GM21737 (cell line): ENCODE measurements at regions not wholly inside any gene's neighbourhood (a gene's known extent, or its start where the extent isn't known, plus 50 kb on each side); places are given as distances from the start of the nearest gene placed in this dataset.

Source experiments
- ATAC-seq: cut with Tn5 transposase; IDR thresholded peaks from one replicate; pipeline ENCODE4 v1.9.1; 2021; ENCODE audit warnings: mild to moderate bottlenecking, moderate library complexity; ENCODE audit not compliant: unreplicated experiment

- ATAC-seq, result no peak
These were observed 67.9 kb upstream of the ZNF648 start for GRCh38 chr1:182129398-182129797.

GRCh38 chr1:182128502-182128901, 67.0 kb upstream of the ZNF648 start:
- no peak for ATAC-seq

GRCh38 chr1:182127656-182128055, 66.1 kb upstream of the ZNF648 start:
- no peak for ATAC-seq

DNA sequence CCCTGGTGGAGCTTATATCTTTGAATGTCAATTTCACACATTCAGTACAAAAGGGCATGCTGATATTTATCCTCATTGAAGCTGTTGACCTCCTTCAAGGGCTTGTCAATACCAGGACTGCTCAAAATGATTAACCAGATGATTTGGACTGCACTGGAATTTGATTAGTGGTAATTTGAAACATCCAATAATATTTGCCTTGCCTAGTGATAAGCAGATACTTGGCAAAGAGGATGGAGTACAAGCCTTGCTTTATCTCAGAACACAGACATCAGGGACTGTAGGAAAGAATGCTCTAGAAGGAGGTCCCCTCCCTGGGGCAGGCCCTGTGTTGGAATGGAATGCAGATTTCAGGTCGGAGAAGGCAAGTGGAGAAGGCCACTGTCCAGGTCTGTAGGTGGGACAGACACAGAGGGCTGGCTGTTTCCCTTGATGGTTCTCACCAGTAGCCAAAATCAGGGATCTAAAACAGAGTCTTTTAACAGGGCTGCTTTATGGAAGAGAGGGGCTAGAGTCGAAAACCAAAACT, 64.8 kb upstream of the ZNF648 start:
- no peak for ATAC-seq

GRCh38 chr1:182122913-182123260, 61.4 kb upstream of the ZNF648 start:
- no peak for ATAC-seq

DNA sequence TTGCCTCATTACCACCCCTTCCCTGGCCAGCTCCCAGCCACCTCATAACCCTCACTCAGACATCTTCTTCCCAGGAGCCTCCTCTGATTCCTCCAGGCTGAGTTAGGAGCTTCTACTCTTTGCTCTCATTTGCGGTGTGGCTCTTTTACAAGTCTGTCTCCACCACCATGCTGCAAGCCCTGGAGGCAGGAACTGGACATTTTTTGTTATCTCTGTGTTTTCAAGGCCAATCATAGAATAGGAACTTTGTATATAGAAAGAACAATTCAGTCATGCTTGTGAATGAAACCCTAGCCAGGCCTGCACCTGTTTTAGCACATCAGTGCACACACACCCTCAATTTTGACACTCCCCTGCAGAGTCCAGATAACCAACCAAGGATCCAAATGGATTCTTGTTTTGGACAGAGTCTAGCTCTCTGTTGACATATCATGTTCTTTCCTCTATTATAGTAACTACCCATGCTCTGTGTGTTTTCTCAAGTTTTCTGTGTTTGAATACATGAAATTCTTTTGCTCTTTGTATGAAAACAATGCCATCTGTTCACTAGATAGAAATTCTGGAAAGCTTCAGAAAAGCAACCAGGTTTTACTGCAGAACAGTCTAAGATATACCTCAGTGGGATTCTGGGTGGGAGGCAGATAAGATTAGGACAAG, 60.9 kb upstream of the ZNF648 start:
- no peak for ATAC-seq

GRCh38 chr1:182121787-182122186, 60.3 kb upstream of the ZNF648 start:
- ATAC-seq, result no peak

- no peak for ATAC-seq
These were observed 59.1 kb upstream of the ZNF648 start for GRCh38 chr1:182120411-182121258.

DNA sequence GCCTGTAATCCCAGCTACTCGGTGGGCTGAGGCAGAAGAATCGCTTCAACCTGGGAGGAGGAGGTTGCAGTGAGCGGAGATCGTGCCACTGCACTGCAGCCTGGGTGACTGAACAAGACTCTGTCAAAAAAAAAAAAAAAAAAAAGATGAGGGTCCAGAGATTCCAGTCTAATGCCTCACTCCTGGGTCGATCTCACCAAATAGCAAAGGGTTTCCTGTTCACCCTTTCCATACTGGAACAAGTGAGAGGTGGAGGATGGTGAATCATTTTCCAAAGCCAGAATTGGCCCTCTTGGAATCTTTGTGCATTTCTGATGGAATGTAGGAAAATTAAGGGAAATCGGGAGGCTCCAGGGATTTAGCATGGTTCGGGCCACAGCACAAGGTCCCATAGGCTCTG, 58.1 kb upstream of the ZNF648 start:
- ATAC-seq, result no peak

GRCh38 chr1:182118851-182119250, 57.3 kb upstream of the ZNF648 start:
- no peak for ATAC-seq

GRCh38 chr1:182114627-182115023, 53.1 kb upstream of the ZNF648 start:
- ATAC-seq, result no peak

GRCh38 chr1:182113879-182114626, 52.5 kb upstream of the ZNF648 start:
- no peak for ATAC-seq

DNA sequence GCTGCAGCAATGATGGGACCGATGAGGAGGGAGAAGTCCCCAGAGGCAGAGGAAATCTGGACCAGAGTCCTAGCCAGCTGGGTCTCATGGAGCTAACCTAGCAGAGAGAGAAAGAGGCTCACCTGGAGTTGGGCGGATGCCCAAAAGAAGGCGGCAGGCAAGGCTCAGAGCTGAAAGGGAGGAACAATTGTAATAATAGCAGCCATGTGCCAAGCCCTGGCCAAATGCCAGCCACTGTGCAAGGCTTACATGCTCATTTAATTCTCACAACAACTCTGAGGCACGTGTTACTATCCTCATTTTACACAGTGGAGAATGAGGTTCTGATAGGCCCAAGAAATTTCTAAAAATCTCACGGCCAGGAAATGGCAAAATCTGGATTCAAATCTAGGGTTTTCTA, 50.0 kb upstream of the ZNF648 start:
- no peak for ATAC-seq
